ENCODE measurements at regions not wholly inside any gene's neighbourhood (a gene's known extent, or its start where the extent isn't known, plus 50 kb on each side); places are given as distances from the start of the nearest gene placed in this dataset.

GRCh38 chr2:60033325-60033724 lies 520.1 kb downstream of the BCL11A start:
- DNase-seq: no peak

GRCh38 chr2:60029566-60029883 lies 523.9 kb downstream of the BCL11A start:
- DNase-seq: no peak

- no peak for DNase-seq
Measured at GRCh38 chr2:60028849-60029565, 524.4 kb downstream of the BCL11A start.

GRCh38 chr2:60025496-60025895 lies 528.0 kb downstream of the BCL11A start:
- no peak for DNase-seq

- no peak for DNase-seq
Measured at GRCh38 chr2:60023256-60023985, 530.0 kb downstream of the BCL11A start.

- no peak for DNase-seq
Measured at GRCh38 chr2:60007671-60008070, 545.8 kb downstream of the BCL11A start.

- no peak for DNase-seq
Measured at GRCh38 chr2:60003076-60003475, 550.4 kb downstream of the BCL11A start.

GRCh38 chr2:60002183-60002867 lies 551.1 kb downstream of the BCL11A start:
- DNase-seq: no peak

- DNase-seq: no peak
Measured at GRCh38 chr2:60000686-60001085, 552.8 kb downstream of the BCL11A start.

GRCh38 chr2:59998324-59998723 lies 555.1 kb downstream of the BCL11A start:
- DNase-seq: no peak

GRCh38 chr2:59997371-59997770 lies 556.1 kb downstream of the BCL11A start:
- no peak for DNase-seq

GRCh38 chr2:59996855-59997254 lies 556.6 kb downstream of the BCL11A start:
- DNase-seq: no peak

GRCh38 chr2:59993726-59994125 lies 559.7 kb downstream of the BCL11A start:
- DNase-seq: no peak

- DNase-seq: no peak
Measured at GRCh38 chr2:59988341-59988740, 565.1 kb downstream of the BCL11A start.

- DNase-seq: no peak
Measured at GRCh38 chr2:59986511-59986910, 566.9 kb downstream of the BCL11A start.

GRCh38 chr2:59985923-59986322 lies 567.5 kb downstream of the BCL11A start:
- DNase-seq: no peak

- no peak for DNase-seq
Measured at GRCh38 chr2:59974051-59974766, 579.2 kb downstream of the BCL11A start.

GRCh38 chr2:59969161-59969560 lies 584.3 kb downstream of the BCL11A start:
- no peak for DNase-seq

- DNase-seq: no peak
Measured at GRCh38 chr2:59968441-59968840, 585.0 kb downstream of the BCL11A start.

- DNase-seq: no peak
Measured at GRCh38 chr2:59967691-59968090, 585.8 kb downstream of the BCL11A start.

GRCh38 chr2:59963157-59963556 lies 590.3 kb downstream of the BCL11A start:
- DNase-seq: no peak

- DNase-seq: no peak
Measured at GRCh38 chr2:59961746-59962145, 591.7 kb downstream of the BCL11A start.

GRCh38 chr2:59959944-59960343 lies 593.5 kb downstream of the BCL11A start:
- DNase-seq: no peak
